GM21786 (cell line): ENCODE measurements at regions not wholly inside any gene's neighbourhood (a gene's known extent, or its start where the extent isn't known, plus 50 kb on each side); places are given as distances from the start of the nearest gene placed in this dataset.

Experiments
- ATAC-seq: cut with Tn5 transposase; IDR thresholded peaks from one replicate; pipeline ENCODE4 v1.9.1; 2021; ENCODE audit not compliant: unreplicated experiment

DNA sequence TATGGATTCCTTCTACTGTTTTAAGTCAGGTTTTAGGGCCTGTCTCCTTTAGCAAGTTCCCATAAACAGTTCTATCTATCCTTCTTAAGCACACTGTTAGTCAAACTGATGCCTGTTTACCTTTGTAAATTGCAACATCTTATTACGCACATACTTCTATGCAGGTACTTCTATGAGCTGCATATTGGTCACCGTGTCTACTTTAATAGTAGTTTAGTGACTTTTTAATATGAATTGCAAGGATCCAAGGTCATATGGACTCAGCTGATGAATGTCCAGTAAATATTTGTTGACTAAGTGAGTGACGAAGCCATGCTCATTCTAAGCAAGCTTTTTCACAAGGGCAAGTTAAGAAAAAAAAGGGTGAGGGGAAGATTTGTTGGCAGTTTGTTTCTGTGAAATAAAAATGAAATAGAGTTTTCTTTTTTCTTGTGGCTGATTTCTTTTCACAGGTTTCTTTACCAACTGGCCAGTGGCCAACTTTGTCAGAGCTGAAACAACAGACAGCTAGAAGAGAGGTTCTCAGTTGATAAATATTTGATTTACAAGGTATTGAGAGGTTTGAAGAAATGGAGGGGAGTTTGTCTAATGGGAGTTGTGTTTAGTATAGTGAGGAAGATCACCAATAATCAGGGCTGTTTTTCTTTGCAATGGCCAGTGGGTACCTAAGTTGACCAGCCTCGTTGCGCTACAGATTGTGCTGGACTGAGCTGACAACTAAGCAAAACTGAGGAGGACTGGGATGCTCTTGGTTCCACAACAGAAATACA lies 141.1 kb downstream of the SLC15A5 start:
- ATAC-seq: no peak

DNA sequence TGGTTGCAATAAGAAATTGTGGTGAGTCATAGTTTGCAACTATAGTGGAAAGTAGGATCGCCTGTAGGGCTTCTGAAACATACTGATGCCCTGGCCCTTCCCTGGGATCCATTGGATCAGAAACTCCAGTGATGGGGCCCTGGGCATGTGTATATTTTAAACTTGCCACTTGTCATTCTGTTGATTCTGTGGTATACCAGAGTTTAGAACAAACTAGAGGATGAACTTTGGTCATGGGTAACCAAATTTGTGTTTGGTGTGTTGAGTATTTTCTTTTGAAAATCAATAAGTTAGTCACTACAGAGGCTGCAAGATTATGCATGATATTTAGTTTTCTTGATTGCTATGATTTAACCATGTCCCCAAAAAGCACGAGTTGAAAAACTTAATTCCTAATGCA lies 142.2 kb downstream of the SLC15A5 start:
- ATAC-seq: no peak

DNA sequence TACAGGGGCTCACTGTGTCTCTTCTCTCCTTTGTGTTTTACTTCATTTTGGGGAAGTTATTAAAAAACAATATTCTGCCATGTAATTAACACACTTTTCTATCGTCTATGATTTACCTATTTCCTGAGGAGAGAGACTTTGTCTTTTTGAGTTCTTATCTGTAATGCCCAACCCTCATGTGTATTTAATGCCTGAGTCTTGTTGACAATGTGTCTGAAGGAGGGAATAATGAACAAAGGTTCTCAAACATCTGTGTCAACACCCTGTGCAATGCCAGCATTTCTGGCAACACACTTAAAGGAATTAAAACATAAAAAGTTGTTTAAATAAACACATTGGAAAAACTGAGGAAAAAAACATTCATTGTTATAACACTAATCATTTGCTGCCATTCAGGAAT lies 147.1 kb downstream of the SLC15A5 start:
- ATAC-seq: no peak

DNA sequence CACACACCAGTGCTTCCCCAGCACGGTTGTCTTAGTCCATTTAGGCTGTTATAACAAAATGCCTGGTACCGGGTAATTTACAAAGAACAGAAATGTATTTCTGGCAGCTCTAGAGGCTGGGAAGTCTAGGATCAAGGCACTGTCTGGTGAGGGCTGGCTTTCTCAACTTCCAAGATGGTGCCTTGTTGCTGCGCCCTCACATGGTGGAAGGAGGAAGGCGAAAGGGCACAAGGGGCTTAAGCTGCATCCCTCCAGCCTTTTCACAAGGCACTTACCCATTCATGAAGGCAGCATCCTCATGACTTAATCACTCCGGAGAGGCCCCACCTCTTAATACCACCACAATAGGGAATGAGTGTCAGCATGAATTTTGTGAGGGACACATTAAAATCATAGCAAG lies 155.5 kb downstream of the SLC15A5 start:
- no peak for ATAC-seq

DNA sequence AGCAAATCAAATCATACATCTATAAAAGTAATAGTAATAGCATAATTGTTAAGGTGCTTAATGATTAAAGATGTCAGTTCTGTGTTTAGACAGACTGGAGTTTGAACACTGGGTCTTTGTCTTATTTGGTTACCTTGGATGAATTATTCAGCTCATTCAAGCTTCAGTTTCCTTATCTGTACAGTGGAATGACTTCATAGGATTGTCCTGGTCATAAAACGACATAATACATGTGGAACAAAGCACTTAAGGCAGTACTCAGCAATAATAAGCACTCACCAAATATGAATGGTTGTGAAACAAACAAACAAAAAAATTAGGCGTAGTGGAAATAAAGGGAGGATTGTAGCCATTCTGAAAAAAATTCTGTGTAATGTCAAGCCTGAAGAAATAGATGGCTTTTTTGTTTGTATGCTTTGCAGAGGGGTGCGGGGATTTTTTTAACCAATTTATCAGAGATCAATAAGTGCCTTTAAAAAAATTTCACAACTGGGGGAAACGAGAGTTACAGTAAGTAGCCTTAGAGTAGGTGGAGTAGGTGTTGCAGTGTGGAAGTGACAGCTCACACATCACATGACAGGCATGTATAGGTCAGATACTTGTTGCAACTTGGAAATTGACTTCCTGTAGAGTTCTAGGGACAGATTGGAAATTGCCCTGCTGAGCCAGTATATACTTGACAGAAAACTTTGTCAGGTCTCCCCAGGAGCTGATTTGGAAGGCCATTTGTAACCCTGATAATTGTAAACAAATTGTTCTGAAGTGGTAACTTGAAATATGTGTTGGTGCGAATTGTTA lies 157.7 kb downstream of the SLC15A5 start:
- ATAC-seq: no peak

DNA sequence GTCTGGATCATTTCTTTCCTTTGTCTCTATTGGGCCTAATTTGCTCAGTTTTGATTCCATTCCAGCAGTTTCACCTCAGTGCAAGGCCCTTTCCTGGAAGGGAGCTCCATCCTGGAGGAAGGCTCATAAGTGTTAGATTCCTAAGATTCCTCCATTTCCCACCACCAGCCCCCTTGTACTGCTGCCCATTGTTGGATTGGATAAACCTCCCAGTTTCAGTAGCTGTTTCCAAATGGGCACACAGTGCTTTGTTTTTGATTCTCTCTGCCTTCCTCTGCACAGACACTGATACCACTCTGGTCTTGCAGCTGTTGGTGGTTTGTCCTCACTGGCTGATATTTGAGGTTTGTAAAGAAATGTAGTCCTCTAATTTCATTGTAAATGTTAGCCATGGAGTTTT lies 158.9 kb downstream of the SLC15A5 start:
- ATAC-seq: no peak

DNA sequence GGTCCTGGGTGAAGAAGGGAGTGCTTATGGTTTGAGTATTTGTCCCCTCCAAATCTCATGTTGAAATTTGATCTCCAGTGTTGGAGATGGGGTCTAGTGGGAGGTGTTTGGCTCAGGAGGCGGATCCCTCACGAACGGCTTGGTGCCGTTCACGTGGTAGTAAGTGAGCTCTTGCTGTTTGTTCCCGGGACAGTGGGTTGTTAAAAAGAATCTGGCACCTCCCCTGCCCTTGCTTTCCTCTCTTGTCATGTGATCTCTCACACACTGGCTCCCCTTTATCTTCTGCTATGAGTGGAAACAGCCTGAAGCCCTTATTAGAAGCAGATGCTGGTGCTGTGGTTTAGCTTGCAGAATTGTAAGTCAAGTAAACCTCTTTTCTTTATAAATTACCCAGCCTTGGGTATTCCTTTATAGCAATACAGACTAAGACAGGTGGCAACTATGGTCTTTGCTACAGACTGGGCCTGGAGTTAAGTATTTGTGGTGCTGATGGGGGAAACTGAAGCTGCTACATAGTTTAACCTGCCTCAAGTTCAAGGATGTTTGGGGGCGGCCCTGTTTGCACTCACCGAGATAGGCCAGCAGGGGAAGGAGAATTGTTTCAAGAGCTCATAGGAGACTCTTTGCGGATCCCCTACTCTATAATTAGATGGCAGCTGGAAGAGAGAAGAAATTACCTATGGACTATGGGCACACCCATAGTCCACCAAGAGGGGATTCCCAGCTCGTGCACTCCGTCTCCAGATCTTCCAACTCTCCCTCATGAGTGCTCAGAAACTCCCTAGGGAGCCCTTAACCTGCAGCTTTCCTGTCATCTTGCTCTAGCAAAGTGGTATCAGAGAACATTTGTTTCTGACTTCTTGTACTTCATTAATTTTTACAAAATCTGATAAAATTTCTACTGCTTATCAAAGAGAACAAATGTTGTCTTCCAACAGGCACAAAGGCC lies 164.6 kb downstream of the SLC15A5 start:
- no peak for ATAC-seq

DNA sequence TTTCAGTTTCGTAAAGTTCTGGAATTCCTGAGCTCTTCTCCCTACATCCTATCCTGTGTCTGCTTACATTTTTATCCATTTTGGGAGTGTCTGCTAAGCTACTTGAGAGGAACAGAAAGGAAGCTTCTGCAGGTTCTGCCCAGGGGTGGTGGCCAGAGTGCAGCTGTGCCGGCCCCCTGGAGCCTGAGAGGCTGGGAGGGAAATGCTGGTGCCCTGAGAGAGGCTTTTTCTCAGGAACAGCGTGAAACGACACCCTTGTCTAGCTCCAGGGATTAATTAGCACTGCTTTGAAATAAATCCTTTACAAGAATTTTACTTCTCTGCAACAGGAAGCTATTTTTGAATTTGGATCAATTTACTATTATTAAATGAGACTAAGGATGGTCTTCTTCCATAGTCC lies 165.4 kb downstream of the SLC15A5 start:
- no peak for ATAC-seq

DNA sequence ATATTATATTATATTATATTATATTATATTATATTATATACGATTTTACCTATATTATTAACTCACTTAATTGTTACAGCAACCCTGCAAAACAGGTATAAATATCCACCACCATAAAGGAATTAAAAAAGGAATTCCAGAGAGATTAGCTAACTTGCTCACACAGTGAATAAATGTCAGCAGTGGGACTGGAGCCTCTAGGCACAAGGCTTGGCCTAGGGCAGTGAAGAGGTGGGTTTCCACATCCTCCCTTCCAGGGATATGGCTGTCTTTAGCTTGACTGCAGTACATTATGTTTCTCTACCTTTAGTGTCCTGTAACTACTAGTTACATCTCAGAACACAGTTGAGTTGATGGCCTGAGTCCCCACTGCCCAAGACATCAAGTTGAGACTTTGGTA lies 166.9 kb downstream of the SLC15A5 start:
- ATAC-seq: no peak

DNA sequence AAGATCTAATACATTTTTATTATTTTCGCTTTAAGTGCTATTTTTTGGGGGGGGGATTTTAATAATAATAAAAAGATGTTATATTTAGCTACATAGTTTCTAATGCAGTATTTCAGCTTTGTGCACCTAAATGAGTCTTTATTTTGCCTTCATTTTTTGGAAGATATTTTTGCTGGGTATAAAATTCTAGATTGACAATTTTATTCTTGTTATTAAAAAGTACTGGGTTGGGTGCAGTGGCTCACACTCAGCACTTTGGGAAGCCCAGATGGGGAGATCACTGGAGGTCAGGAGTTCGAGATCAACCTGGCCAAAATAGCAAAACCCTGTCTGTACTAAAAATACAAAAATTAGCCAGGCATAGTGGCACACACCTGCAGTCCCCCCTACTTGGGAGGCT lies 173.6 kb downstream of the SLC15A5 start:
- no peak for ATAC-seq

DNA sequence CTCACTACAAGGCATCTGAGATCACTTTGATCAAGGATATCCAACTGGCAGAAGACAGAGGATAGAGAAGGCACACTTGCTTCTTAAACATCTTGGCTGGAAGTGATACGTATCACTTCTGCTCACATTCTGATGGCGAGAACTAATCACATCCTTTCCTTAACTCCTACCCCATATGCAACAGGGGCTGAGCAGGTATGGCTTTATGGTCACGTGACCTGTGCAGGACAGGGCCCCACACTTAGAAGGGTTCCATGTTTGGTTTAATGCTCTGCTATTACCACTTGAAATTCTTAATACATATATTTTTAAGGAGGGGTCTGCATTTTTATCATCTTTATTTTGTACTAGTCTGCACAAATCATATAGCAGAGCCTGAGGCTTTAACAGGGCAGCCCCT lies 177.3 kb downstream of the SLC15A5 start:
- no peak for ATAC-seq

DNA sequence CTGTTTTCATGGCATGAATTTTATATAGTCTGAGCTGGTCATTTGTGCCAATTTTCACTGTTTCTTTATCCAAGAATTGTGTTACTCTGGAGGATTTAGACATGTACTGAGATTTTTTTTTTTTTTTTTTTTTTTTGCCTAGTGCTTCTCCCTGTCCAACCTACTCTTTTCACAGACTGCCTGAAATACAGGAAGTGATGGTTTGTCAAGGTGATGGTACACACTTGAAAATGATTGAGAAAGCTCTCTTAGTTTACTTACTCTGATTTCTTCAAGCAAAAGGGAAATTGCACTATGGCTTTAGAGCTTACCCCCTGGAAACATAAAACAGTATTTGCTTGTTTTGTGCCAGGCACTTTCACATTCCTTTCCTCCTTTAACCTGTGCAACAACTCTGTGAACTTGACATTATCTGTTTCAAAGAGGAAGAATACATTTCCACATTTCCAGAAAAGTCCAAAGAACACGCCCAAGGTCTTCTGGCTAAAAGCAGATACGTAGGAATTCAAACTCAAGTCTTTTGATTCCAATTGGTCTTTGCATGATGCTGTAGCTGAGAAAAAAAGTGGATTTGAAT lies 181.1 kb downstream of the SLC15A5 start:
- ATAC-seq: no peak

DNA sequence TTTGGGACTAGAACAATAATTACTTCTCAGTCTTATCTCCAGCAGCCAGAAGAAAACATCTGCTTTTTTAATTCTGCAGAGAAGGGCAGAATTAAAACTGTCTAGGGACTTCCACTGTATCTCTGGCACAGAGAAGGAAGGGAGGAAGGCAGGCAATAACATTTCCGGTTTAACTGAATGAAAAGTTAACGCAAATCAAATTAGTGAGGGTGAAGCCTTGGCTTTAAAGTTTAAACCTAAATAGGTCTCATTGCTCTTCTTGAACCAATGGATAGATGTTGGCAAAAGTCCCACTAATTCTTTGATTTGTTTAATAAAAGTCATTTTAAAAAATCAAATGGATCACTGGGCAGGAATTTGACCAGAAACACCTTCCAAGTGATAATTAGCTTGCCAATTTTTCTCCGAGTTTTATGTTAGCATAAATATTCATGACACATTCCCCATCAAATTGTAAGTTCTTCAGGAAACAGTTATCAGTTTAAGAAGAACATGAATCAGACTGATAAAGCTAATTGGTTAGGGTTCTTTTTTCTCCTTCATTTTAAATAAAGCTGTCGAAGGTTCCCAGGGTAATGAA lies 181.9 kb downstream of the SLC15A5 start:
- ATAC-seq: no peak

DNA sequence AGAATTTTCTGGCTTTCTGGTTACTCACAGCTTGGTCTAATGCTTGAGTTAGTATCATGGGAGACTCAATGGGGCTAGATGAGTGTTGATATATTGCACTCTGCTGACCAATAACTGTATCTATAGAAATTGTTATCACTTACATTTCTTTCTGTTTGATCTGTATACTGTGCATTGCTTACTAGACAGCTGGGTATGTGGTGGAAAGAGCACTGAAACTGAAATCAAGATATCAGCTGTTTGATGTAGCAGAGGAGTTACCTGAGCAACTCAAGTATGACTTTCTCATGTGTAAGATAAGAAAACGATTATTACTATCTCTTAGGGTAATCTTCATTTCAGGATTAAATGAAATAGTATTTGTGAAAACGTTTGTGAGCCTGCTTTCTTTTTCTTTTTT lies 183.0 kb downstream of the SLC15A5 start:
- peak; percentile 61 for ATAC-seq

DNA sequence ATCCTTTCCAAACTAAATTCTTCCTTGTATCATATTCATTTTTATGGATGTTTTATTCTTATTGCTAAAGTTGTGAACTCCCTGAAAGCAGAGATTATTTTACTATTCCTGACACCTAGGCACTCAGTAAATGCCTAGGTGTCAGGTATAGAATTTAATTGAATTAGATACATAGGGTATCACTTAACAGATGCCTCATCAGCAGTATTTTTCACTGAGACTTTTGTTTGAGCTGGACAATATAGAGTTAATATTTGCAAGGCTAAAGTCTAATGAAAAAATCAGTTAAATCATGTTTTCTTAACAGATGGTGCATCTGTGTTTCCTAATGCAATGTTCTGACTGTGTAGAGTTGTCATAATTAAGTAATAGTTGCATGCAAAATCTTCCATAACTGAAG lies 182.7 kb downstream of the DERA start:
- no peak for ATAC-seq

DNA sequence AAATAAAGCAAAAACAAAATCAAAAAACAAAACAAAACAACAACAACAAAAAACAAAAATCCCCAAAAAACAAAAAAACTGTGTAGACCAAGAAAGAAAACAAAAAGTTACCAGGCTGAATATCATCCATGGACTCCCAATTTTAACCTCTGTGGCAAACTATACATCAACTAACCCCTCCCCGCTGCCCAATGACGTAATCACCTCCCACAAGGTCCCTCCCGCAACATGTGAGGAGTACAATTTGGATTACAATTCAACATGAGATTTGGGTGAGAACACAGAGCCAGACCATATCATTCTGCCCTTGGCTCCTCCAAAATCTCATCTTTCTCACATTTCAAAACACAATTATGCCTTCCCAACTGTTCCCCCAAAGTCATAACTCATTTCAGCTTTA lies 179.8 kb downstream of the DERA start:
- ATAC-seq: no peak

DNA sequence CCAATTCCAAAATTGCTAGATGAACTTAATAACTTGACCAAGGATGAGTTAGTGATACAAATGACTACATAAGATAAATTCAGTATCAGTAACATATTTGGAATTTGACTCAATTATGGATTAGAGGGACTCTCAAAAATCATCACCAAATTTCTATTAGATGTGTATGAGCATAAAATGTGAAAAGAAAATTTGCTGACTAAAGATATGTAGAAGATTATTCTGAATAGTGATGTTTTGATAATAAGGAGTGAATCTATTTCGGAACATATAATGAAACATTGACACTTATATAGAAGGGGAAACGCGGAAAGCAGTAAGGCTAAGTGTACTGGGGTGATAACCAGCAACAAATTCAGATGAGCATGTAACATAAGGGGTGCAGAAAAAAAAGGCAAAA lies 177.3 kb downstream of the DERA start:
- no peak for ATAC-seq
